ENCODE measurements at regions not wholly inside any gene's neighbourhood (a gene's known extent, or its start where the extent isn't known, plus 50 kb on each side); places are given as distances from the start of the nearest gene placed in this dataset.

DNA sequence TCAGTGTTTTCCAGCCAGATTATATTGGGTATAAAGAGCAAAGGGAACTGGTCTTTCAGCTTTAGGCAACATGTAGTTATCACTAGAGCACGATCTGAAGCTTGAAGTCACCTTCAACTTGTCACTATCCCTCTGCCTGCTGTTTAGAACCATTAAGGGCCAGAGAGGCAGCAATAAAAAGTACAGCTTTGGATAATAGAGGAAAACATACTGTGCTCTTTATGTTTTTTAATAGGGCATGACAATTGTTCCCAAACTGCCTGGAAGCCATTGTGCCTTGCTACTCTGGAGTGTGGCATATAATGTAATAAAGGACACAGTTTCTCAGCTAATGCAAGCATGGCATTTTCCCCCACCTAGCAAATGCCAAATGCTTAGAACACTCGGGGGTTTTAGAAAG lies 1912.0 kb upstream of the RAG2 start:
- Histone ChIP-seq H3K9me3 (ENCODE audit: control insufficient read depth, low read depth, low read length) (no peaks in the 10 kb centered on the region), H2BK15ac (ENCODE audit: low read depth, low read length) (no peak overlapping the region), H3K9ac (ENCODE audit: extremely low read depth, insufficient read length, low read length) (no peak overlapping the region), H2BK120ac (ENCODE audit: low read depth, low read length, poor library complexity, severe bottlenecking) (no peak overlapping the region), H2AK5ac (ENCODE audit: insufficient read length, low read length) (no peak overlapping the region), H3K23ac (ENCODE audit: insufficient read length, low read depth, low read length) (no peak overlapping the region), H3K27me3 (ENCODE audit: insufficient read depth, low read length) (no peaks in the 10 kb centered on the region), H4K20me1 (ENCODE audit: control insufficient read depth, insufficient read depth, insufficient read length) (no peaks in the 10 kb centered on the region), H3K79me2 (ENCODE audit: insufficient read depth, low read length) (no peaks in the 10 kb centered on the region), H3K27ac (ENCODE audit: insufficient read length, low read depth, low read length) (no peak overlapping the region), H4K5ac (ENCODE audit: insufficient read length, low read depth, low read length) (no peak overlapping the region), H4K91ac (ENCODE audit: insufficient read length, low read depth, low read length) (no peak overlapping the region), H4K8ac (replicated peaks; ENCODE audit: insufficient read length, low read depth, low read length) (no peak overlapping the region), H2BK5ac (ENCODE audit: insufficient read length, low read length) (no peak overlapping the region), H3K56ac (ENCODE audit: insufficient read length, low read depth, low read length) (no peak overlapping the region), H3K4me2 (ENCODE audit: insufficient read depth, insufficient read length, low read length) (no peak overlapping the region), H3K14ac (ENCODE audit: insufficient read depth, low read length) (no peak overlapping the region), H3K4me1 (ENCODE audit: insufficient read depth, low read length) (no peaks in the 10 kb centered on the region), H3T11ph (ENCODE audit: low read length) (no peak overlapping the region), H3K79me1 (ENCODE audit: insufficient read depth, low read depth, low read length, poor library complexity, severe bottlenecking) (no peaks in the 10 kb centered on the region), H2BK20ac (ENCODE audit: low read depth, low read length, poor library complexity, severe bottlenecking) (no peak overlapping the region), H3K4ac (ENCODE audit: low read depth, low read length) (no peak overlapping the region), H2AFZ (ENCODE audit: low read length) (no peak overlapping the region), H2BK12ac (ENCODE audit: insufficient read length, low read depth, low read length) (no peak overlapping the region), H3K23me2 (ENCODE audit: insufficient read length, low read depth, low read length, poor library complexity, severe bottlenecking) (no peaks in the 10 kb centered on the region), H3K18ac (ENCODE audit: insufficient read length, low read depth, low read length) (no peak overlapping the region)
- WGBS (ENCODE audit: extremely low coverage, insufficient read length, low lambda C conversion rate) = no CpG with 5 or more reads among the region's 2 CpGs
- Mint-ChIP-seq H3K9me3 (peaks cover 0 to 3% of the 10 kb centered on the region in 2 experiments; a peak in 1 of 5 replicates), H3K27me3 (ENCODE audit: low read depth) (no peaks in the 10 kb centered on the region), H3K4me3 (no peak overlapping the region), H3K36me3 (ENCODE audit: insufficient read depth in 1 of 3, low read depth in 3 of 3) (no peaks in the 10 kb centered on the region), H3K27ac (no peak overlapping the region), H3K4me1 (no peaks in the 10 kb centered on the region)
- TF ChIP-seq, protein P1, sequence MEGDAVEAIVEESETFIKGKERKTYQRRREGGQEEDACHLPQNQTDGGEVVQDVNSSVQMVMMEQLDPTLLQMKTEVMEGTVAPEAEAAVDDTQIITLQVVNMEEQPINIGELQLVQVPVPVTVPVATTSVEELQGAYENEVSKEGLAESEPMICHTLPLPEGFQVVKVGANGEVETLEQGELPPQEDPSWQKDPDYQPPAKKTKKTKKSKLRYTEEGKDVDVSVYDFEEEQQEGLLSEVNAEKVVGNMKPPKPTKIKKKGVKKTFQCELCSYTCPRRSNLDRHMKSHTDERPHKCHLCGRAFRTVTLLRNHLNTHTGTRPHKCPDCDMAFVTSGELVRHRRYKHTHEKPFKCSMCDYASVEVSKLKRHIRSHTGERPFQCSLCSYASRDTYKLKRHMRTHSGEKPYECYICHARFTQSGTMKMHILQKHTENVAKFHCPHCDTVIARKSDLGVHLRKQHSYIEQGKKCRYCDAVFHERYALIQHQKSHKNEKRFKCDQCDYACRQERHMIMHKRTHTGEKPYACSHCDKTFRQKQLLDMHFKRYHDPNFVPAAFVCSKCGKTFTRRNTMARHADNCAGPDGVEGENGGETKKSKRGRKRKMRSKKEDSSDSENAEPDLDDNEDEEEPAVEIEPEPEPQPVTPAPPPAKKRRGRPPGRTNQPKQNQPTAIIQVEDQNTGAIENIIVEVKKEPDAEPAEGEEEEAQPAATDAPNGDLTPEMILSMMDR (conservative IDR thresholded peaks at IDR 0.05) = no peak
- DNase-seq = no peak
